K562 (cell line): ENCODE measurements at regions not wholly inside any gene's neighbourhood (a gene's known extent, or its start where the extent isn't known, plus 50 kb on each side); places are given as distances from the start of the nearest gene placed in this dataset.

Source experiments
- ATAC-seq: fragments of 200-7000 bp; cut with Tn5 transposase; 3 replicates; pipeline ENCODE4 v1.9.1; 2020; ENCODE audit warnings: moderate library complexity
- BruUV-seq: library from RNA; stranded (reverse); fragments of 400-500 nt; replicated peaks from 2 replicates; lab custom pipeline; 2021; lab: Mats Ljungman, UMichigan
- CTCF ChIA-PET: fragments of 300-600 bp; formaldehyde crosslinking; extraction: SDS; loops from one replicate; lab custom pipeline; 2021; ENCODE audit warnings: low intra/inter-chr PET ratio; lab: Yijun Ruan, JAX
- POLR2A ChIA-PET: fragments of 300-600, 350-650 bp; sonication (Branson Sonifier 250); formaldehyde crosslinking; extraction: SDS; loops from one replicate; lab custom pipeline; 2021; ENCODE audit warnings: antibody characterized with exemption, inconsistent platforms; lab: Yijun Ruan, JAX
- DNase-seq, 4 experiments: peaks; one replicate each; pipeline versions ENCODE4 v3.0.0 to v3.0.0-alpha.2; 2011 to 2018; ENCODE audit warnings: low spot score in 3 of 4, mixed read lengths in 3 of 4; ENCODE audit errors: extremely low read depth in 1 of 4
- FAIRE-seq: peaks from 2 replicates; lab custom pipeline; 2011; peaks lifted over from hg19 to GRCh38; lab: Jason Lieb, UNC
- H2AFZ ChIP-seq: 2 replicates; pipeline ENCODE4 v1.6.0; 2011; ENCODE audit warnings: low read depth, low read length, control low read depth, inconsistent platforms
- H3K27ac ChIP-seq: fragments of 200-600 bp; 3 replicates; pipeline ENCODE4 v1.8.0; 2011; ENCODE audit warnings: low read depth, mild to moderate bottlenecking, control low read depth, inconsistent platforms, low read length, moderate library complexity, mixed read lengths; ENCODE audit errors: extremely low read depth
- H3K27me3 ChIP-seq, 2 experiments: fragments of 300-600 bp in 1 of 2; 2 replicates in 1 of 2; 3 replicates in 1 of 2; pipeline versions ENCODE4 v1.6.0 to v1.8.0; 2011; ENCODE audit warnings: inconsistent platforms in 2 of 2, low read length in 2 of 2, mild to moderate bottlenecking in 1 of 2, mixed read lengths in 1 of 2, moderate library complexity in 1 of 2; ENCODE audit not compliant: control insufficient read depth in 2 of 2, insufficient read depth in 2 of 2
- H3K36me3 ChIP-seq: fragments of 300-600 bp; 3 replicates; pipeline ENCODE4 v1.8.0; 2011; ENCODE audit warnings: mild to moderate bottlenecking, low read length, inconsistent platforms; ENCODE audit not compliant: control insufficient read depth, insufficient read depth
- H3K4me1 ChIP-seq, 2 experiments: fragments of 200-600 bp in 1 of 2; replicated peaks in 1 of 2; 2 replicates in 1 of 2; 3 replicates in 1 of 2; pipeline versions ENCODE4 v1.5.1 to v1.8.0; 2011; ENCODE audit warnings: inconsistent platforms in 2 of 2, low read length in 2 of 2, mild to moderate bottlenecking in 1 of 2, mixed read lengths in 1 of 2, moderate library complexity in 1 of 2; ENCODE audit not compliant: control insufficient read depth in 2 of 2, insufficient read depth in 2 of 2
- H3K4me2 ChIP-seq: 2 replicates; pipeline ENCODE4 v1.6.1; 2011; ENCODE audit warnings: low read length, control low read depth, inconsistent platforms, mixed read lengths; ENCODE audit not compliant: insufficient read depth
- H3K4me3 ChIP-seq: fragments of 200-600 bp; sonication (generic), shearing (Covaris generic); 2 replicates; pipeline ENCODE4 v1.5.1; 2016; ENCODE audit warnings: control low read depth, inconsistent platforms
- H3K79me2 ChIP-seq: fragments of 200-600 bp; 3 replicates; pipeline ENCODE4 v1.8.0; 2011; ENCODE audit warnings: low read length, inconsistent platforms; ENCODE audit not compliant: control insufficient read depth, insufficient read depth
- H3K9ac ChIP-seq, 2 experiments: 2 replicates each; pipeline versions ENCODE4 v1.6.0 to v1.6.1; 2011; ENCODE audit warnings: low read depth in 2 of 2, low read length in 2 of 2, control low read depth in 1 of 2, inconsistent platforms in 1 of 2, mild to moderate bottlenecking in 1 of 2, mixed read lengths in 1 of 2; ENCODE audit not compliant: insufficient read depth in 1 of 2
- H3K9me1 ChIP-seq: one replicate; pipeline ENCODE4 v1.6.0; 2011; ENCODE audit warnings: inconsistent platforms, mild to moderate bottlenecking, low read length, moderate library complexity; ENCODE audit not compliant: control insufficient read depth, insufficient read depth
- H3K9me3 ChIP-seq: replicated peaks from 2 replicates; pipeline ENCODE4 v1.5.1; 2011; ENCODE audit warnings: low read depth, low read length, inconsistent platforms; ENCODE audit not compliant: control insufficient read depth, insufficient read depth
- H4K20me1 ChIP-seq: replicated peaks from 2 replicates; pipeline ENCODE4 v1.6.1; 2011; ENCODE audit warnings: low read length, inconsistent platforms, mixed read lengths; ENCODE audit not compliant: control insufficient read depth, insufficient read depth
- ADNP ChIP-seq: fragments of 200-800 bp; sonication (Bioruptor generic); IDR thresholded peaks from 2 replicates; pipeline ENCODE4 v1.6.1; 2016; ENCODE audit warnings: missing genetic modification characterization, missing compliant biosample characterization
- POLR3A ChIP-seq: IDR thresholded peaks from 2 replicates; pipeline ENCODE4 v1.6.1; 2011; ENCODE audit warnings: borderline replicate concordance, mild to moderate bottlenecking, moderate library complexity; ENCODE audit not compliant: insufficient read length, insufficient read depth; ENCODE audit errors: extremely low read depth
- RBM22 ChIP-seq: fragments of 200-400 bp; formaldehyde crosslinking; IDR thresholded peaks from 2 replicates; pipeline ENCODE4 v1.6.1; 2018; ENCODE audit warnings: low read length, low read depth; ENCODE audit not compliant: poor library complexity, severe bottlenecking
- RREB1 ChIP-seq: fragments of 250-450 bp; sonication (Bioruptor Pico); IDR thresholded peaks from 2 replicates; pipeline ENCODE4 v1.4.0; 2020
- SFPQ ChIP-seq: fragments of 200-400 bp; formaldehyde crosslinking; IDR thresholded peaks from 2 replicates; pipeline ENCODE4 v1.6.1; 2017; ENCODE audit warnings: mild to moderate bottlenecking, low read depth, low read length, moderate library complexity
- STAT6 ChIP-seq: sonication (generic); formaldehyde crosslinking; IDR thresholded peaks from 2 replicates; pipeline ENCODE4 v1.8.1; 2023; ENCODE audit warnings: mild to moderate bottlenecking, missing genetic modification reagents
- TCF3 ChIP-seq: sonication (generic); formaldehyde crosslinking; IDR thresholded peaks from 2 replicates; pipeline ENCODE4 v1.4.0; 2020; ENCODE audit warnings: mild to moderate bottlenecking, missing genetic modification reagents
- TFE3 ChIP-seq: fragments of 450-650 bp; formaldehyde crosslinking; IDR thresholded peaks from 2 replicates; pipeline ENCODE4 v1.4.0; 2020; ENCODE audit warnings: mild to moderate bottlenecking, mixed read lengths
- WGBS: fragments of 100-300 bp; shearing (Covaris generic); methylation state at CpG from one replicate; pipeline ENCODE4 v1.1.6; 2016; ENCODE audit warnings: low coverage, mixed read lengths; ENCODE audit not compliant: insufficient coverage; ENCODE audit errors: missing lambda C conversion rate; 5-methylcytosine and 5-hydroxymethylcytosine counted together
- in situ Hi-C: fragments of 300-500 bp; cut with MboI; formaldehyde crosslinking; loops from 4 replicates; pipeline ENCODE4 v1.15.0; 2018; ENCODE audit warnings: inconsistent platforms, mixed read lengths
- intact Hi-C: fragments of 100-400 bp; cut with micrococcal nuclease; formaldehyde crosslinking; loops from 2 replicates; pipeline ENCODE4 v1.14.2; 2022

- H4K20me1 ChIP-seq = no peaks in the 10 kb centered on the region
- CTCF ChIA-PET = no interaction called here
- intact Hi-C loops = no loop called here
- H3K4me2 ChIP-seq = no peak overlapping the region
- no peak overlapping the region for H2AFZ ChIP-seq
- in situ Hi-C loops = no loop called here
- no peaks in the 10 kb centered on the region for H3K36me3 ChIP-seq
- H3K9ac ChIP-seq = no peak overlapping the region
- FAIRE-seq (no peak), ATAC-seq (no peak), DNase-seq (no peak)
- H3K27me3 ChIP-seq = no peaks in the 10 kb centered on the region
- 0% methylated on average over 1 of the region's 1 CpG for WGBS
- no peak overlapping the region for H3K4me3 ChIP-seq
- H3K27ac ChIP-seq = no peak overlapping the region
- POLR2A ChIA-PET = no interaction called here
- H3K4me1 ChIP-seq = no peaks in the 10 kb centered on the region
- no TSS peak for BruUV-seq
- H3K79me2 ChIP-seq = no peaks in the 10 kb centered on the region
- no peaks in the 10 kb centered on the region for H3K9me1 ChIP-seq
- 0 out of 2 replicates have a peak, but pooled peaks cover 4% of the 10 kb centered on the region for H3K9me3 ChIP-seq
- TF ChIP-seq STAT6 (CRISPR knock-in tag) (no peak), ADNP (tag) (no peak), SFPQ (no peak), TCF3 (CRISPR knock-in tag) (no peak), RREB1 (CRISPR knock-in tag) (no peak), TFE3 (no peak), POLR3A (no peak), RBM22 (no peak)
Measured at GRCh38 chr7:118974836-118975235, 750.3 kb downstream of the ANKRD7 start.
